Loucy (cell line): ENCODE measurements at regions not wholly inside any gene's neighbourhood (a gene's known extent, or its start where the extent isn't known, plus 50 kb on each side); places are given as distances from the start of the nearest gene placed in this dataset.

ENCODE experiments used
- EZH2phosphoT487 ChIP-seq: fragments of 200-600 bp; IDR thresholded peaks from 2 replicates; pipeline ENCODE4 v1.6.1; 2018; ENCODE audit warnings: antibody characterized with exemption, mild to moderate bottlenecking, moderate library complexity, borderline replicate concordance
- TF ChIP-seq, protein P1 (sequence below): fragments of 200-600 bp; sonication (generic); conservative IDR thresholded peaks from 2 replicates; pipeline ENCODE4 v1.5.1; 2014; ENCODE audit warnings: mild to moderate bottlenecking, antibody characterized with exemption, low read length

DNA sequence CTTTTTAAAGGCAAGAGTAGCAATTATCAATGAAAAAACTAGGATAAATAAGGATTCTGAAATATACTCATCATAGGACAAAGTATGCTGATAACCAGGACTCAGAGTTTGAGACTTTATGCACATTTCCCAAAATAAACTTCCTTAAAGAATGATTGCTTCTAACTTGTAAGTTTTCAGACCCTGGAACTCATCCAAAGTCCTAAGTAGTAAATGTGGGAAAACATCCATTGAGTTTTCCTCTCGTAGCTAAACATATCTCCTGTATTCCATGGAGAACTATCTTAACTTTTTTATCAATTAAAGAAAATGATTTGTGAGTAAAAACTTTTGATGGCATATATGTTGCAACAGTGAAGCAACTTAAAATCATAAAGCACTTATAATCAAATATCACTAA lies 285.2 kb upstream of the KLF6 start:
- TF ChIP-seq, protein P1, sequence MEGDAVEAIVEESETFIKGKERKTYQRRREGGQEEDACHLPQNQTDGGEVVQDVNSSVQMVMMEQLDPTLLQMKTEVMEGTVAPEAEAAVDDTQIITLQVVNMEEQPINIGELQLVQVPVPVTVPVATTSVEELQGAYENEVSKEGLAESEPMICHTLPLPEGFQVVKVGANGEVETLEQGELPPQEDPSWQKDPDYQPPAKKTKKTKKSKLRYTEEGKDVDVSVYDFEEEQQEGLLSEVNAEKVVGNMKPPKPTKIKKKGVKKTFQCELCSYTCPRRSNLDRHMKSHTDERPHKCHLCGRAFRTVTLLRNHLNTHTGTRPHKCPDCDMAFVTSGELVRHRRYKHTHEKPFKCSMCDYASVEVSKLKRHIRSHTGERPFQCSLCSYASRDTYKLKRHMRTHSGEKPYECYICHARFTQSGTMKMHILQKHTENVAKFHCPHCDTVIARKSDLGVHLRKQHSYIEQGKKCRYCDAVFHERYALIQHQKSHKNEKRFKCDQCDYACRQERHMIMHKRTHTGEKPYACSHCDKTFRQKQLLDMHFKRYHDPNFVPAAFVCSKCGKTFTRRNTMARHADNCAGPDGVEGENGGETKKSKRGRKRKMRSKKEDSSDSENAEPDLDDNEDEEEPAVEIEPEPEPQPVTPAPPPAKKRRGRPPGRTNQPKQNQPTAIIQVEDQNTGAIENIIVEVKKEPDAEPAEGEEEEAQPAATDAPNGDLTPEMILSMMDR, result no peak
- TF ChIP-seq EZH2phosphoT487, result no peak
